ENCODE measurements at regions not wholly inside any gene's neighbourhood (a gene's known extent, or its start where the extent isn't known, plus 50 kb on each side); places are given as distances from the start of the nearest gene placed in this dataset.

DNA sequence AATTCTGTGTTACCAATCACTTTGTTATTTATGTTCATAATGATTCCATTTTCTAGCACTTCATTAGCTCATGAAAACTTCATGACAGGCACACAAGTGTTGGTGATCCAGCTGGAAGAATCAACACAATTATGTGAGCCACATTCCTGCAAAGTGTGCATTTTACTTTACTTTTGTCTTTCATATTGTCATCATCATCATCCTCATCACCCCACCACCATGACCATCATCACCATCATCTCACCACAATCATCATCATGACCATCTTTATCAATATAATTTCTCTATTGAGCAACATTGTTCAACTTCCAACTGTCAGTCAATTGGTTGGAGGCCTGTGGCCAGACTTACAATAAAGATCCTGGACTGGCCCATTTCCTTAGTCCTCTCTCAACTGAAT, 159.4 kb upstream of the PRSS16 start:
- no peak overlapping the region for H3K4me3 Mint-ChIP-seq
- TF ChIP-seq, protein P1, sequence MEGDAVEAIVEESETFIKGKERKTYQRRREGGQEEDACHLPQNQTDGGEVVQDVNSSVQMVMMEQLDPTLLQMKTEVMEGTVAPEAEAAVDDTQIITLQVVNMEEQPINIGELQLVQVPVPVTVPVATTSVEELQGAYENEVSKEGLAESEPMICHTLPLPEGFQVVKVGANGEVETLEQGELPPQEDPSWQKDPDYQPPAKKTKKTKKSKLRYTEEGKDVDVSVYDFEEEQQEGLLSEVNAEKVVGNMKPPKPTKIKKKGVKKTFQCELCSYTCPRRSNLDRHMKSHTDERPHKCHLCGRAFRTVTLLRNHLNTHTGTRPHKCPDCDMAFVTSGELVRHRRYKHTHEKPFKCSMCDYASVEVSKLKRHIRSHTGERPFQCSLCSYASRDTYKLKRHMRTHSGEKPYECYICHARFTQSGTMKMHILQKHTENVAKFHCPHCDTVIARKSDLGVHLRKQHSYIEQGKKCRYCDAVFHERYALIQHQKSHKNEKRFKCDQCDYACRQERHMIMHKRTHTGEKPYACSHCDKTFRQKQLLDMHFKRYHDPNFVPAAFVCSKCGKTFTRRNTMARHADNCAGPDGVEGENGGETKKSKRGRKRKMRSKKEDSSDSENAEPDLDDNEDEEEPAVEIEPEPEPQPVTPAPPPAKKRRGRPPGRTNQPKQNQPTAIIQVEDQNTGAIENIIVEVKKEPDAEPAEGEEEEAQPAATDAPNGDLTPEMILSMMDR (IDR thresholded peaks at IDR 0.05; ENCODE audit: unreplicated experiment) = no peak
- H3K9me3 Mint-ChIP-seq = no peaks in the 10 kb centered on the region
- H3K27me3 Mint-ChIP-seq (ENCODE audit: low read depth) = peaks cover 66% of the 10 kb centered on the region
- peaks cover 6% of the 10 kb centered on the region for H3K4me1 Mint-ChIP-seq
- DNase-seq (ENCODE audit: low spot score in 2 of 2, unreplicated experiment in 2 of 2) = no peak
- H3K36me3 Mint-ChIP-seq = no peaks in the 10 kb centered on the region
- H3K27ac Mint-ChIP-seq = no peak overlapping the region

DNA sequence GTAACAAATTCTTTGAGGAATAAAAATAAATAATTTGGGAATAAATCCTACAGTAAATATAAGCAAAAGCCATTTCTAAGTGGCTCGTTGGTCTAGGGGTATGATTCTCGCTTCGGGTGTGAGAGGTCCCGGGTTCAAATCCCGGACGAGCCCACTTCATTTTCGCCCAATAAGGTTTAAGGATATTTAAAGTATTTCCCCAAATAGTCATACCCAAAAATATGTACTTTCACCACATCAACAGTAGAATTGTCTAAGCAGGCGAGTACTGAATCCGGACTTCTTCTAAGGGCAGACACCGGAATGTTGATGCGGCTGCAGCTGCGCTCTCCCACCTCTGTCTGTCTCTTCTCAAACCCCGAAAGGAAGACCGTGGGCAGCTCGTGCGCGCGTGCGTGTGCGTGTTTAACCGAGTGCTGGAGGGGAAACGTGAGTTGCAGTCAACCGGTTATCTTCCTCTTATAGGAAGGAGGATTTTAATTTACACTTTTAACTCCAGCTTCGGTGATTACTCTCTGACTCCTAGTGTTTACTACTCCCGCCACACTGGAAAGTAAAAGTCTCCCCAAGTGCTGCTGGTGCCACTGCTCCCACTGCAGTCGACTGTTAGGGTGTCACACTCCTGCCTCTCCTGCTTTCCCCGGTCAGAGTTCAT, 155.7 kb upstream of the PRSS16 start:
- H3K36me3 Mint-ChIP-seq = no peaks in the 10 kb centered on the region
- peak overlapping the region; percentile 80 for H3K4me3 Mint-ChIP-seq
- H3K27ac Mint-ChIP-seq = peak overlapping the region; percentile 57
- peaks cover 8% of the 10 kb centered on the region for H3K4me1 Mint-ChIP-seq
- DNase-seq (ENCODE audit: low spot score in 2 of 2, unreplicated experiment in 2 of 2) = peak in 1 of 2 experiments; percentile 51
- peaks cover 4% of the 10 kb centered on the region for H3K9me3 Mint-ChIP-seq
- TF ChIP-seq, protein P1 (IDR thresholded peaks at IDR 0.05; ENCODE audit: unreplicated experiment) = no peak
- H3K27me3 Mint-ChIP-seq (ENCODE audit: low read depth) = peaks cover 76% of the 10 kb centered on the region

DNA sequence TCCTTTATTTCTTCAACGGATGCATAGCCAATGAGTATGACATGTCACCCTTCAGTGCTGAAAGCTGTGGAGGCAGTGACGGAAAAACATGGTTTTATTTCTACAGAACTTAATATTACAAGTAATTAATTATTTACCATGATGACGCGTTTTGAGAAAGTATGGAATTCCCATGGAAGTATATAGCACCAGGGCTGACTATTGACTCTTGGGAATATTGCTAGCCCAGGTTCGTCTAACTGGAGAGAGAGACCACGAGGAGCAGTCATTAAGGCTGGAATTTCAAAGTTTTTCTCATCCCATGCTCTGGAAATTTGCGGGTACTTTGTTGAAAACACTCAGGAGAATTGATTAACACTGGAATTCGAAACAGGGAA, 155.2 kb upstream of the PRSS16 start:
- Mint-ChIP-seq H3K4me3 (peak overlapping the region; percentile 80), H3K36me3 (no peaks in the 10 kb centered on the region), H3K4me1 (peaks cover 11% of the 10 kb centered on the region), H3K27me3 (ENCODE audit: low read depth) (peaks cover 76% of the 10 kb centered on the region), H3K27ac (peak overlapping the region; percentile 57), H3K9me3 (peaks cover 4% of the 10 kb centered on the region)
- no peak for DNase-seq (ENCODE audit: low spot score in 2 of 2, unreplicated experiment in 2 of 2)
- TF ChIP-seq, protein P1 (IDR thresholded peaks at IDR 0.05; ENCODE audit: unreplicated experiment) = no peak

DNA sequence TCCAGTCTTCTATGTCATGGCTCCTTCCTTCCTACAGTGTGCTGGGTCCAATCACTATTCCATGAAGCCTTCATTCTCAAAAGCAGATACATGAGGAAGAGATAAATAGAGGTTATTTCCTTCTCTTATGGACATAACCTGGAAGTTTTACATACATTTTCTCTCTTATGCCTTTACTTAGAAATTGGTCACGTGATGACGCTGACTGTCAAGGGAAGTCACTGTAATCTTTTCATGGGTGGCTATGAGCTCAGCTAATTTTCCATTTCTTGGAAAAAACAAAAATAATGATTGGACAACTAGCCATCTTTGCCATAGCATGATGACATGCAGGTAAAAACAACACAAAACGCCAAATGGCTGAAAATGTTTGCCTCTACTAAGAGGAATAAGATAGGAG, 151.6 kb upstream of the PRSS16 start:
- H3K27ac Mint-ChIP-seq = no peak overlapping the region
- peaks cover 13% of the 10 kb centered on the region for H3K4me1 Mint-ChIP-seq
- peaks cover 65% of the 10 kb centered on the region for H3K27me3 Mint-ChIP-seq (ENCODE audit: low read depth)
- no peaks in the 10 kb centered on the region for H3K36me3 Mint-ChIP-seq
- no peak for DNase-seq (ENCODE audit: low spot score in 2 of 2, unreplicated experiment in 2 of 2)
- H3K4me3 Mint-ChIP-seq = no peak overlapping the region
- H3K9me3 Mint-ChIP-seq = peaks cover 7% of the 10 kb centered on the region
- TF ChIP-seq, protein P1 (IDR thresholded peaks at IDR 0.05; ENCODE audit: unreplicated experiment) = no peak

DNA sequence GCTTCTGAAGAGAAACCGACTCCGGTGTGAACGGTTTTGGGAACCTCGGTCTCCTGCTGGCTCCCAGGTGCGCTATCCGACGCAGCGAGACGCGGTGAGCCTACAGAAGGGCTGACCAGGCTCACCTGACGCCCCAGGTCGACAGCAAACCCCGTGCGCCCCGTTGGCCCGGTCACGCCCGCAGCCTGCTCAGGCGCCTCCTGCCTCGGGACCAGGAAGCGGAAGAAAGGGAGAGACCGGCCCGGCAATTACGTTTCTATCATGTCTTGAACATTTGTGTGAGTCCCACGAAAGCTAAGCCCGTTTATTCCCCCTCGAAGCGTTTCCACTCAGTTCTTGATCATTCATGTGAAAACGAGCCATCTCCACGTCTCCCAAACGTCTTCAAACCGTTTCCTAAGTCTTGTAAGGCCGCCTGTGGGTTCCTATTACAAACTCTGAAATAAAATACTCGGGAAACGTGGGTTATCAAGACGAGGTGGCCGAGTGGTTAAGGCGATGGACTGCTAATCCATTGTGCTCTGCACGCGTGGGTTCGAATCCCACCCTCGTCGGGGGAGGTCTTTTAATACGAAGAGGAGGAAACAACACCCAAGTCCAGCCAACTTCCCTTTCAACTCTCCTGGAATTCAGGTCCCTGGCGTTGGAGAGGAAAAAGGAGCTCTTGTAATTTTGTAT, 150.5 kb upstream of the PRSS16 start:
- DNase-seq (ENCODE audit: low spot score in 2 of 2, unreplicated experiment in 2 of 2) = peak in 1 of 2 experiments; percentile 45
- Mint-ChIP-seq H3K9me3 (peaks cover 7% of the 10 kb centered on the region), H3K4me3 (peak overlapping the region; percentile 79), H3K4me1 (peaks cover 10% of the 10 kb centered on the region), H3K36me3 (no peaks in the 10 kb centered on the region), H3K27me3 (ENCODE audit: low read depth) (peaks cover 61% of the 10 kb centered on the region), H3K27ac (no peak overlapping the region)
- TF ChIP-seq, protein P1 (IDR thresholded peaks at IDR 0.05; ENCODE audit: unreplicated experiment) = no peak
